ENCODE measurements at regions not wholly inside any gene's neighbourhood (a gene's known extent, or its start where the extent isn't known, plus 50 kb on each side); places are given as distances from the start of the nearest gene placed in this dataset.

- Histone ChIP-seq H3K9me3 (no peaks in the 10 kb centered on the region), H3K27me3 (replicated peaks; ENCODE audit: control insufficient read depth, insufficient read depth, low read length) (no peaks in the 10 kb centered on the region), H3K4me3 (ENCODE audit: low read depth, low read length) (no peak overlapping the region), H3K4me1 (no peaks in the 10 kb centered on the region), H3K36me3 (ENCODE audit: control insufficient read depth, insufficient read depth, low read length) (no peaks in the 10 kb centered on the region)
- Mint-ChIP-seq H3K4me3 (ENCODE audit: unreplicated experiment) (no peak overlapping the region), H3K9me3 (ENCODE audit: unreplicated experiment) (no peaks in the 10 kb centered on the region), H3K27ac (ENCODE audit: unreplicated experiment) (no peak overlapping the region), H3K27me3 (ENCODE audit: insufficient read depth, unreplicated experiment) (peaks cover 12% of the 10 kb centered on the region), H3K36me3 (ENCODE audit: insufficient read depth, unreplicated experiment) (no peaks in the 10 kb centered on the region), H3K4me1 (ENCODE audit: low read depth, unreplicated experiment) (no peaks in the 10 kb centered on the region)
- DNase-seq = no peak
- ChIA-PET POLR2A (no interaction called here), CTCF (no interaction called here)
- no TSS peak for BruUV-seq (replicated peaks)
- intact Hi-C loops (cut with micrococcal nuclease; ENCODE audit: unreplicated experiment) = loop anchor here (5.0 kb wide), 1 partner anchor 336 kb away; no protein-coding TSS in a partner anchor
- TF ChIP-seq, protein P1, sequence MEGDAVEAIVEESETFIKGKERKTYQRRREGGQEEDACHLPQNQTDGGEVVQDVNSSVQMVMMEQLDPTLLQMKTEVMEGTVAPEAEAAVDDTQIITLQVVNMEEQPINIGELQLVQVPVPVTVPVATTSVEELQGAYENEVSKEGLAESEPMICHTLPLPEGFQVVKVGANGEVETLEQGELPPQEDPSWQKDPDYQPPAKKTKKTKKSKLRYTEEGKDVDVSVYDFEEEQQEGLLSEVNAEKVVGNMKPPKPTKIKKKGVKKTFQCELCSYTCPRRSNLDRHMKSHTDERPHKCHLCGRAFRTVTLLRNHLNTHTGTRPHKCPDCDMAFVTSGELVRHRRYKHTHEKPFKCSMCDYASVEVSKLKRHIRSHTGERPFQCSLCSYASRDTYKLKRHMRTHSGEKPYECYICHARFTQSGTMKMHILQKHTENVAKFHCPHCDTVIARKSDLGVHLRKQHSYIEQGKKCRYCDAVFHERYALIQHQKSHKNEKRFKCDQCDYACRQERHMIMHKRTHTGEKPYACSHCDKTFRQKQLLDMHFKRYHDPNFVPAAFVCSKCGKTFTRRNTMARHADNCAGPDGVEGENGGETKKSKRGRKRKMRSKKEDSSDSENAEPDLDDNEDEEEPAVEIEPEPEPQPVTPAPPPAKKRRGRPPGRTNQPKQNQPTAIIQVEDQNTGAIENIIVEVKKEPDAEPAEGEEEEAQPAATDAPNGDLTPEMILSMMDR (IDR thresholded peaks at IDR 0.05; ENCODE audit: insufficient read depth in 1 of 2, low read depth in 1 of 2, low read length in 1 of 2, severe bottlenecking in 1 of 2, unreplicated experiment in 1 of 2) = no peak
Measured at GRCh38 chr11:92888696-92889095, 80.8 kb upstream of the MTNR1B start.

- POLR2A ChIA-PET = no interaction called here
- BruUV-seq (replicated peaks) = no TSS peak
- Histone ChIP-seq H3K27me3 (replicated peaks; ENCODE audit: control insufficient read depth, insufficient read depth, low read length) (no peaks in the 10 kb centered on the region), H3K4me1 (no peaks in the 10 kb centered on the region), H3K36me3 (ENCODE audit: control insufficient read depth, insufficient read depth, low read length) (no peaks in the 10 kb centered on the region), H3K9me3 (no peaks in the 10 kb centered on the region), H3K4me3 (ENCODE audit: low read depth, low read length) (no peak overlapping the region)
- H3K4me3 Mint-ChIP-seq (ENCODE audit: unreplicated experiment) = no peak overlapping the region
- H3K27ac Mint-ChIP-seq (ENCODE audit: unreplicated experiment) = no peak overlapping the region
- H3K9me3 Mint-ChIP-seq (ENCODE audit: unreplicated experiment) = no peaks in the 10 kb centered on the region
- peaks cover 5% of the 10 kb centered on the region for H3K27me3 Mint-ChIP-seq (ENCODE audit: insufficient read depth, unreplicated experiment)
- intact Hi-C loops (cut with micrococcal nuclease; ENCODE audit: unreplicated experiment) = no loop called here
- H3K4me1 Mint-ChIP-seq (ENCODE audit: low read depth, unreplicated experiment) = no peaks in the 10 kb centered on the region
- no peaks in the 10 kb centered on the region for H3K36me3 Mint-ChIP-seq (ENCODE audit: insufficient read depth, unreplicated experiment)
- no peak for DNase-seq
- CTCF ChIA-PET = no interaction called here
- TF ChIP-seq, protein P1 (IDR thresholded peaks at IDR 0.05; ENCODE audit: insufficient read depth in 1 of 2, low read depth in 1 of 2, low read length in 1 of 2, severe bottlenecking in 1 of 2, unreplicated experiment in 1 of 2) = no peak
Measured at GRCh38 chr11:92890846-92891245, 78.6 kb upstream of the MTNR1B start.

- ChIA-PET CTCF (no interaction called here), POLR2A (no interaction called here)
- Mint-ChIP-seq H3K27ac (ENCODE audit: unreplicated experiment) (no peak overlapping the region), H3K4me1 (ENCODE audit: low read depth, unreplicated experiment) (no peaks in the 10 kb centered on the region), H3K27me3 (ENCODE audit: insufficient read depth, unreplicated experiment) (peaks cover 11% of the 10 kb centered on the region), H3K9me3 (ENCODE audit: unreplicated experiment) (no peaks in the 10 kb centered on the region), H3K36me3 (ENCODE audit: insufficient read depth, unreplicated experiment) (no peaks in the 10 kb centered on the region), H3K4me3 (ENCODE audit: unreplicated experiment) (no peak overlapping the region)
- Histone ChIP-seq H3K4me3 (ENCODE audit: low read depth, low read length) (no peak overlapping the region), H3K36me3 (ENCODE audit: control insufficient read depth, insufficient read depth, low read length) (no peaks in the 10 kb centered on the region), H3K9me3 (no peaks in the 10 kb centered on the region), H3K4me1 (no peaks in the 10 kb centered on the region), H3K27me3 (replicated peaks; ENCODE audit: control insufficient read depth, insufficient read depth, low read length) (no peaks in the 10 kb centered on the region)
- BruUV-seq (replicated peaks) = no TSS peak
- intact Hi-C loops (cut with micrococcal nuclease; ENCODE audit: unreplicated experiment) = no loop called here
- DNase-seq = no peak
- TF ChIP-seq, protein P1 (IDR thresholded peaks at IDR 0.05; ENCODE audit: insufficient read depth in 1 of 2, low read depth in 1 of 2, low read length in 1 of 2, severe bottlenecking in 1 of 2, unreplicated experiment in 1 of 2) = no peak
Measured at GRCh38 chr11:92892802-92893684, 76.4 kb upstream of the MTNR1B start.

Data from Caco-2 (cell line).